Astrocyte (in vitro differentiated cells and primary cell): ENCODE measurements at regions not wholly inside any gene's neighbourhood (a gene's known extent, or its start where the extent isn't known, plus 50 kb on each side); places are given as distances from the start of the nearest gene placed in this dataset.

Source experiments
- DNase-seq: peaks from one replicate; pipeline ENCODE4 v3.0.0-alpha.2; 2010; ENCODE audit warnings: low read depth
- FAIRE-seq: peaks from 2 replicates; lab custom pipeline; 2011; peaks lifted over from hg19 to GRCh38; lab: Jason Lieb, UNC
- H2AFZ ChIP-seq: 2 replicates; pipeline ENCODE4 v1.6.0; 2012; ENCODE audit warnings: low read depth, low read length, inconsistent platforms
- H3K27ac ChIP-seq: 2 replicates; pipeline ENCODE4 v1.5.1; 2011; ENCODE audit warnings: low read depth, low read length, inconsistent platforms
- H3K27me3 ChIP-seq: 2 replicates; pipeline ENCODE4 v1.6.0; 2011; ENCODE audit warnings: low read length, inconsistent platforms; ENCODE audit not compliant: insufficient read depth
- H3K36me3 ChIP-seq: 2 replicates; pipeline ENCODE4 v1.5.1; 2011; ENCODE audit warnings: low read length, inconsistent platforms; ENCODE audit not compliant: insufficient read depth
- H3K4me1 ChIP-seq: 2 replicates; pipeline ENCODE4 v1.5.1; 2011; ENCODE audit warnings: low read length, inconsistent platforms; ENCODE audit not compliant: insufficient read depth
- H3K4me2 ChIP-seq: 2 replicates; pipeline ENCODE4 v1.6.0; 2012; ENCODE audit warnings: low read length, inconsistent platforms
- H3K4me3 ChIP-seq: 2 replicates; pipeline ENCODE4 v1.5.1; 2011; ENCODE audit warnings: low read depth, mild to moderate bottlenecking, low read length, inconsistent platforms; ENCODE audit not compliant: insufficient read depth
- H3K79me2 ChIP-seq: 2 replicates; pipeline ENCODE4 v1.6.0; 2012; ENCODE audit warnings: mild to moderate bottlenecking, low read length, inconsistent platforms; ENCODE audit not compliant: insufficient read depth
- H3K9ac ChIP-seq: 2 replicates; pipeline ENCODE4 v1.6.0; 2012; ENCODE audit warnings: mild to moderate bottlenecking, low read length, inconsistent platforms
- H3K9me3 ChIP-seq: 2 replicates; pipeline ENCODE4 v1.5.1; 2012; ENCODE audit warnings: low read depth, mild to moderate bottlenecking, low read length, inconsistent platforms; ENCODE audit not compliant: insufficient read depth
- H4K20me1 ChIP-seq: 2 replicates; pipeline ENCODE4 v1.6.0; 2012; ENCODE audit warnings: low read length, inconsistent platforms; ENCODE audit not compliant: insufficient read depth
- H3K27ac Mint-ChIP-seq: one replicate; pipeline ENCODE4 v1.8.0; 2021; ENCODE audit warnings: mild to moderate bottlenecking, mixed read lengths; ENCODE audit not compliant: unreplicated experiment
- H3K27me3 Mint-ChIP-seq: one replicate; pipeline ENCODE4 v1.8.0; 2021; ENCODE audit warnings: low read depth, mixed read lengths; ENCODE audit not compliant: unreplicated experiment
- H3K36me3 Mint-ChIP-seq: one replicate; pipeline ENCODE4 v1.8.0; 2021; ENCODE audit warnings: low read depth, mixed read lengths; ENCODE audit not compliant: unreplicated experiment
- H3K4me1 Mint-ChIP-seq: one replicate; pipeline ENCODE4 v1.8.0; 2021; ENCODE audit warnings: low read depth, mixed read lengths; ENCODE audit not compliant: unreplicated experiment
- H3K4me3 Mint-ChIP-seq: one replicate; pipeline ENCODE4 v1.8.0; 2021; ENCODE audit warnings: mild to moderate bottlenecking, moderate library complexity, mixed read lengths; ENCODE audit not compliant: unreplicated experiment
- H3K9me3 Mint-ChIP-seq: one replicate; pipeline ENCODE4 v1.8.0; 2021; ENCODE audit warnings: mild to moderate bottlenecking, mixed read lengths; ENCODE audit not compliant: unreplicated experiment
- CTCF ChIP-seq: IDR thresholded peaks from 2 replicates; pipeline ENCODE4 v1.5.1; 2011; ENCODE audit warnings: low read depth, mild to moderate bottlenecking, inconsistent platforms, low read length, moderate library complexity; ENCODE audit not compliant: insufficient read depth
- EZH2 ChIP-seq: IDR thresholded peaks from 2 replicates; pipeline ENCODE4 v1.6.1; 2012; ENCODE audit warnings: mild to moderate bottlenecking, low read length, inconsistent platforms; ENCODE audit not compliant: insufficient read depth

- Histone ChIP-seq H3K9me3 (no peaks in the 10 kb centered on the region), H4K20me1 (no peaks in the 10 kb centered on the region), H3K27me3 (no peaks in the 10 kb centered on the region), H3K4me2 (no peak overlapping the region), H3K36me3 (no peaks in the 10 kb centered on the region), H3K4me3 (no peak overlapping the region), H2AFZ (no peak overlapping the region), H3K4me1 (peaks cover 58% of the 10 kb centered on the region), H3K79me2 (no peaks in the 10 kb centered on the region), H3K27ac (no peak overlapping the region), H3K9ac (no peak overlapping the region)
- TF ChIP-seq CTCF (no peak), EZH2 (no peak)
- H3K27me3 Mint-ChIP-seq, result no peaks in the 10 kb centered on the region
- no peaks in the 10 kb centered on the region for H3K36me3 Mint-ChIP-seq
- no peak for DNase-seq
- H3K4me1 Mint-ChIP-seq, result peaks cover 35% of the 10 kb centered on the region
- H3K9me3 Mint-ChIP-seq, result peaks cover 2% of the 10 kb centered on the region
- H3K27ac Mint-ChIP-seq, result no peak overlapping the region
- no peak for FAIRE-seq
- no peak overlapping the region for H3K4me3 Mint-ChIP-seq
These were observed 103.2 kb upstream of the PDE5A start for GRCh38 chr4:119731778-119732177.

- TF ChIP-seq EZH2, result no peak
- TF ChIP-seq CTCF, result no peak
- Histone ChIP-seq H3K27ac (peak overlapping the region; percentile 83), H3K9ac (no peak overlapping the region), H3K9me3 (no peaks in the 10 kb centered on the region), H3K36me3 (no peaks in the 10 kb centered on the region), H4K20me1 (no peaks in the 10 kb centered on the region), H3K4me2 (no peak overlapping the region), H3K79me2 (no peaks in the 10 kb centered on the region), H3K4me1 (peaks cover 63% of the 10 kb centered on the region), H2AFZ (no peak overlapping the region), H3K4me3 (no peak overlapping the region), H3K27me3 (no peaks in the 10 kb centered on the region)
- Mint-ChIP-seq H3K4me3 (no peak overlapping the region), H3K9me3 (peaks cover 2% of the 10 kb centered on the region), H3K4me1 (peaks cover 35% of the 10 kb centered on the region), H3K27ac (peak overlapping the region; percentile 0), H3K36me3 (no peaks in the 10 kb centered on the region), H3K27me3 (no peaks in the 10 kb centered on the region)
- DNase-seq (no peak), FAIRE-seq (peak; percentile 34)
These were observed 102.6 kb upstream of the PDE5A start for GRCh38 chr4:119731146-119731742.

GRCh38 chr4:119730671-119730950 is 102.0 kb upstream of the PDE5A start:
- Histone ChIP-seq H3K9ac (peak overlapping the region; percentile 58), H3K4me1 (peaks cover 64% of the 10 kb centered on the region), H3K4me3 (no peak overlapping the region), H3K27ac (peak overlapping the region; percentile 83), H2AFZ (no peak overlapping the region), H3K36me3 (no peaks in the 10 kb centered on the region), H3K27me3 (no peaks in the 10 kb centered on the region), H4K20me1 (no peaks in the 10 kb centered on the region), H3K79me2 (no peaks in the 10 kb centered on the region), H3K4me2 (peak overlapping the region; percentile 60), H3K9me3 (no peaks in the 10 kb centered on the region)
- Mint-ChIP-seq H3K9me3 (peaks cover 2% of the 10 kb centered on the region), H3K27me3 (no peaks in the 10 kb centered on the region), H3K4me1 (peaks cover 39% of the 10 kb centered on the region), H3K27ac (no peak overlapping the region), H3K36me3 (no peaks in the 10 kb centered on the region), H3K4me3 (no peak overlapping the region)
- no peak for TF ChIP-seq EZH2
- no peak for TF ChIP-seq CTCF
- no peak for DNase-seq
- peak; percentile 26 for FAIRE-seq
